ENCODE measurements at regions not wholly inside any gene's neighbourhood (a gene's known extent, or its start where the extent isn't known, plus 50 kb on each side); places are given as distances from the start of the nearest gene placed in this dataset.
"Not testable (repeated sequence)": the region's sequence is repeated elsewhere in the genome, so short reads cannot be mapped to it uniquely, and the experiment has no call there.

DNA sequence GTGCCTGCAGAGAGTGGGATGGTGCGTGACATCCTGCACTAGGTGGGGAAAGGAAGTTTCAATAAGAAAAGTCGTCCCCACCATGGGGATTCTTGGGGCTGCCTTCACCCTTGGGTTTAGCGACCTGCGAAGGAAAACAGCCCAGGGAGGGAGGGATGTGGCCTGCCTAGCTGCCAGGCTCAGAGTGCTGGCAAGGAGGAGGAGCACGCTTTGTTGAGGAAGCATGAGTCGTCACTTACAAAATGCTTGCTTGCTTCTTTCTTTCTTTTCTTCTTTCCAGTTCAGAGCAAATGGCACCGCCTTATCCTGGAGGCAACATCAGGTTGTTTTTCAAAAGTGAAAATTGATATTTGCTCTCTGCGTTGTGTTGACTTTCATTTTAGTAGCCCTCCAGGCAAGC lies 123.2 kb downstream of the TFAP2C start:
- Histone ChIP-seq H3K4me1 (ENCODE audit: control insufficient read depth, insufficient read depth, low read length, unreplicated experiment) (no peaks in the 10 kb centered on the region), H3K36me3 (ENCODE audit: insufficient read depth, low read length) (no peaks in the 10 kb centered on the region), H3K27me3 (ENCODE audit: insufficient read depth, low read length) (peaks cover 10% of the 10 kb centered on the region), H3K27ac (ENCODE audit: low read depth, low read length) (no peak overlapping the region), H3K79me2 (ENCODE audit: control insufficient read depth, insufficient read depth, low read length, unreplicated experiment) (no peaks in the 10 kb centered on the region), H3K4me3 (ENCODE audit: low read depth, low read length) (no peak overlapping the region), H2AFZ (ENCODE audit: low read length, unreplicated experiment) (no peak overlapping the region)

DNA sequence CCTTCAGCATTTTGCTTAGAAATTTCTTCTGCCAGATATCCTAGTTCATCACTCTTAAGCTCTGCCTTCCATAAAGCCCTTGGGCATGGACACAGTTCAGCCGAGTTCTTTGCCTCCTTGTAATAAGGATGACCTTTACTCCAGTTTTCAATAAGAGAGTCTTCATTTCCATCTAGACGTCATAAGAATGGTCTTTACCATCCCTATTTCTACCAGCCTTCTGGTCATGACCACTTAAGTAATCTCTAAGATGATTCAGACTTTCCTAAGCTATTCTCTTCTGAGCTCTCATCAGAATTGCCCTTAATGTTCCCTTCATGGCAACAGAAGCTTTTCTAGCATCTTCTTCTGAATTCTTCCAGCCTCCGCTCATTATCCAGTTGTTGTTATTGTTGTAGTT lies 126.1 kb downstream of the TFAP2C start:
- no peak overlapping the region for H3K27ac ChIP-seq (ENCODE audit: low read depth, low read length)
- no peaks in the 10 kb centered on the region for H3K79me2 ChIP-seq (ENCODE audit: control insufficient read depth, insufficient read depth, low read length, unreplicated experiment)
- H3K27me3 ChIP-seq (ENCODE audit: insufficient read depth, low read length) = peaks cover 9% of the 10 kb centered on the region
- no peak overlapping the region for H3K4me3 ChIP-seq (ENCODE audit: low read depth, low read length)
- H3K36me3 ChIP-seq (ENCODE audit: insufficient read depth, low read length) = no peaks in the 10 kb centered on the region
- H2AFZ ChIP-seq (ENCODE audit: low read length, unreplicated experiment) = no peak overlapping the region
- no peaks in the 10 kb centered on the region for H3K4me1 ChIP-seq (ENCODE audit: control insufficient read depth, insufficient read depth, low read length, unreplicated experiment)

DNA sequence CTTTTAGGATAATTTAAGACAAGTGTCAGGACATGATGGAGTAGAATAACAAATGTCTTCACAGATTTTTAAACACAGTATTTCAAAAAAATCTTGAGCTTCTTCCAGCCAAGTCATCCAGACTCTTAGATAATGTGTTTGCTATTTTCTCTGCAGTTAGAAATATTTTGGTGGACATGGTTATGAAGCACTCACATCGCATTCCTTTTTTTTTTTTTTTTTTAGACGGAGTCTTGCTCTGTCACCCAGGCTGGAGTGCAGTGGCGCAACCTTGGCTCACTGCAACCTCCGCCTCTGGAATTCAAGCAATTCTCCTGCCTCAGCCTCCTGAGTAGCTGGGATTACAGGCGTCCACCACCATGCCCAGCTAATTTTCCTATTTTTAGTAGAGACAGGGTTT lies 127.6 kb downstream of the TFAP2C start:
- not testable (repeated sequence) for H3K27ac ChIP-seq (ENCODE audit: low read depth, low read length); H3K36me3 ChIP-seq (ENCODE audit: insufficient read depth, low read length); H3K4me1 ChIP-seq (ENCODE audit: control insufficient read depth, insufficient read depth, low read length, unreplicated experiment); H2AFZ ChIP-seq (ENCODE audit: low read length, unreplicated experiment); H3K79me2 ChIP-seq (ENCODE audit: control insufficient read depth, insufficient read depth, low read length, unreplicated experiment); H3K4me3 ChIP-seq (ENCODE audit: low read depth, low read length); H3K27me3 ChIP-seq (ENCODE audit: insufficient read depth, low read length)

DNA sequence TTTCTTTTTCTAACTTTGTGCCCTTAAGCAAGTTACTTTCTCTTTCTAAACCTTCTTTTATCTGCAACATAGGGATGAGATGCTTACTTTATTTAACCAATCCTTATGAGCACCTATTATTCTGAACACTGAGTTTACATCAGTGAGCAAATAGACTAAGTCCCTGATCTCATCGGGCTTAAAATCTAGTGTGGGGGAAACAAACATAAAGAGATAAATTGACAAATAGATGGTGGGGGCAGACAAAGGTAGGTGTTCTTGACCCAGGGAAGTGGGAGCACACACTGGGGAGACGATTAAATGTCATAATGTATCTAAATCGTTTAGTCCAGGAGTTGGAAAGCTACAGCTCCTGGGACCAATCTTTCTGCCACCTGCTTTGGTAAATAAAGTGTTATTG lies 129.6 kb downstream of the TFAP2C start:
- no peak overlapping the region for H2AFZ ChIP-seq (ENCODE audit: low read length, unreplicated experiment)
- 0 out of 2 replicates have a peak, but pooled peaks cover 4% of the 10 kb centered on the region for H3K27me3 ChIP-seq (ENCODE audit: insufficient read depth, low read length)
- H3K27ac ChIP-seq (ENCODE audit: low read depth, low read length) = no peak overlapping the region
- no peaks in the 10 kb centered on the region for H3K4me1 ChIP-seq (ENCODE audit: control insufficient read depth, insufficient read depth, low read length, unreplicated experiment)
- no peaks in the 10 kb centered on the region for H3K79me2 ChIP-seq (ENCODE audit: control insufficient read depth, insufficient read depth, low read length, unreplicated experiment)
- H3K36me3 ChIP-seq (ENCODE audit: insufficient read depth, low read length) = no peaks in the 10 kb centered on the region
- no peak overlapping the region for H3K4me3 ChIP-seq (ENCODE audit: low read depth, low read length)

DNA sequence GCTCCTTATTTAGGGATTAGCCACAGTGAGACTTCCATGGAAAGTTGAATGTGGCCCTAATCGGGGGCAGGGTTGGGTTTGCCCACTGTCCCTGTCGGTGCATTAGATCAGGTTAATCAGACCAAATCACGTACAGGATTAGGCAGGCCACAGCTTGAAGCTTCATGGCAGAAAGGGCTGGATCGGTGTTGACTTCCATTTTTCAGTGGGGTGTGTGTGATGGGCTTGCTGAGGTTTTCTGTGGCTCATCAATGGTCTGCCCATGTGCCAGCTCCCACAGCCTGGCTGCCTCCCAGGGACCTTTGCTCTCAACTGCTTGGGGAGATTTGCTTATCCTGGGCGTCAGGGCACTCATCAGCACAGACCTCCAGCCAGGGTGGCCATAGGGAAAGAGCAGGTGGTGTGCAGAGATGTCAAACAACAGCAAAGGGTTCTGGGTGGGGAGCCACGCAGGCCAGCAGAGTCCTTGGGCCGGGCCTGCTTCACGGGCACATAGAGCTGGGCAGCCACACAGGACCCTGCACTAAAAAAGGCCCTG lies 130.7 kb downstream of the TFAP2C start:
- no peak overlapping the region for H2AFZ ChIP-seq (ENCODE audit: low read length, unreplicated experiment)
- H3K79me2 ChIP-seq (ENCODE audit: control insufficient read depth, insufficient read depth, low read length, unreplicated experiment) = no peaks in the 10 kb centered on the region
- 0 out of 2 replicates have a peak, but pooled peaks cover 4% of the 10 kb centered on the region for H3K27me3 ChIP-seq (ENCODE audit: insufficient read depth, low read length)
- no peaks in the 10 kb centered on the region for H3K36me3 ChIP-seq (ENCODE audit: insufficient read depth, low read length)
- H3K4me3 ChIP-seq (ENCODE audit: low read depth, low read length) = no peak overlapping the region
- H3K27ac ChIP-seq (ENCODE audit: low read depth, low read length) = no peak overlapping the region
- H3K4me1 ChIP-seq (ENCODE audit: control insufficient read depth, insufficient read depth, low read length, unreplicated experiment) = no peaks in the 10 kb centered on the region

DNA sequence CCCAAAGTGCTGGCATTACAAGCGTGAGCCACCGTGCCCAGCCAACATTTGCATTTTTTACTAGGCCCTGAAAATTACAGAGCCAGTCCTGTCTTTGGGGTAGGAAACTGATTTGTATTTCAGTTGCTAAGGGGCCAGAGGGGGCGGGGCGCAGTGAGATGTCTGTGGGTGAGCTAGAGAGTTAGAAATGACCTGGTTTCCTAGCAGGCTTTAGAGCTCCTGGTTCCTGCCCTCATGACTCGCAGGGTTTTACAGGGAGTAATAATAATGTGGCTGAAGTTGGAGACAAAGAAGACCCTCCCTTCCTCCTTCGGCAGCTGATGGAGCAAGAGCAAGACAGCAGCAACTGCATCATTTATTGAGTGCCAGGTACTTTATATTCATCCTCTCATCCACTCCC lies 131.5 kb downstream of the TFAP2C start:
- Histone ChIP-seq H3K4me1 (ENCODE audit: control insufficient read depth, insufficient read depth, low read length, unreplicated experiment) (no peaks in the 10 kb centered on the region), H3K27ac (ENCODE audit: low read depth, low read length) (no peak overlapping the region), H3K27me3 (ENCODE audit: insufficient read depth, low read length) (0 out of 2 replicates have a peak, but pooled peaks cover 4% of the 10 kb centered on the region), H3K79me2 (ENCODE audit: control insufficient read depth, insufficient read depth, low read length, unreplicated experiment) (no peaks in the 10 kb centered on the region), H2AFZ (ENCODE audit: low read length, unreplicated experiment) (no peak overlapping the region), H3K4me3 (ENCODE audit: low read depth, low read length) (no peak overlapping the region), H3K36me3 (ENCODE audit: insufficient read depth, low read length) (no peaks in the 10 kb centered on the region)

DNA sequence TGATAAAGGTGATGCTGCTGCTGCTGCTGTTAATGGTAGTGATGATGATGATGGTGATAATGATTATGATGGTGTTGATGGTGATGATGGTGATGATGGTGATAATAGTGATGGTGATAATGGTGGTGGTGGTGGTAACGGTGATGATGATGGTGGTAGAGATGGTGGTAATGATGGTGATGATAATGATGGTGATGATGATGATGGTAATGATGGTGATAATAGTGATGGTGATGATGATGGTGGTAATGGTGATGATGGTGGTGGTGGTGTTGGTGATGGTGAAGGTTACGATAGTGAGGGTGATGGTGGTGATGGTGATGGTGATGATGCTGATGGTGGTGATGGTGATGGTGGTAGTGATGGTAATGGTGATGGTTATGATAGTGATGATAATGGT lies 132.3 kb downstream of the TFAP2C start:
- Histone ChIP-seq H2AFZ (ENCODE audit: low read length, unreplicated experiment) (no peak overlapping the region), H3K27ac (ENCODE audit: low read depth, low read length) (no peak overlapping the region), H3K4me3 (ENCODE audit: low read depth, low read length) (no peak overlapping the region), H3K27me3 (ENCODE audit: insufficient read depth, low read length) (0 out of 2 replicates have a peak, but pooled peaks cover 4% of the 10 kb centered on the region), H3K79me2 (ENCODE audit: control insufficient read depth, insufficient read depth, low read length, unreplicated experiment) (no peaks in the 10 kb centered on the region), H3K36me3 (ENCODE audit: insufficient read depth, low read length) (no peaks in the 10 kb centered on the region), H3K4me1 (ENCODE audit: control insufficient read depth, insufficient read depth, low read length, unreplicated experiment) (no peaks in the 10 kb centered on the region)

DNA sequence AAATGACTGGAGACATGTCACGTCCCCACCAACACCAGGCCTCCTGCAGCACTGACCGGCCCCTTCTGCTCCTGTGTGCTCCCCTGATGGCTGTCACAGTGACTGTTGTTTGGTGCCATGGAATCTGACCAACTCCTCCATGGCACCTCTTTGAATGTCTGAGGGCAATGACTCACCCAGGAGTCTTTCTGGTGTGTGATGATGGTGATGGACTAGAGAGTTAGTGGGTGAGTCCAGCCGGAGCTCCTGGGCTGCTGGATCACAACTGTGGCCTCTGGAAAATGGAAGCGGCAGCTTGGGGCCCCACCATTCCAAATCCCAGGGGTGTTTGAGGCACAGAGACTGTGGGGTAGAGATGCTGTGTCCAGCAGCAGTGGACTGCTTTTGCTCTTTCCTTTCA lies 133.3 kb downstream of the TFAP2C start:
- Histone ChIP-seq H3K27ac (ENCODE audit: low read depth, low read length) (no peak overlapping the region), H2AFZ (ENCODE audit: low read length, unreplicated experiment) (no peak overlapping the region), H3K36me3 (ENCODE audit: insufficient read depth, low read length) (no peaks in the 10 kb centered on the region), H3K4me1 (ENCODE audit: control insufficient read depth, insufficient read depth, low read length, unreplicated experiment) (no peaks in the 10 kb centered on the region), H3K4me3 (ENCODE audit: low read depth, low read length) (no peak overlapping the region), H3K79me2 (ENCODE audit: control insufficient read depth, insufficient read depth, low read length, unreplicated experiment) (no peaks in the 10 kb centered on the region), H3K27me3 (ENCODE audit: insufficient read depth, low read length) (0 out of 2 replicates have a peak, but pooled peaks cover 4% of the 10 kb centered on the region)

DNA sequence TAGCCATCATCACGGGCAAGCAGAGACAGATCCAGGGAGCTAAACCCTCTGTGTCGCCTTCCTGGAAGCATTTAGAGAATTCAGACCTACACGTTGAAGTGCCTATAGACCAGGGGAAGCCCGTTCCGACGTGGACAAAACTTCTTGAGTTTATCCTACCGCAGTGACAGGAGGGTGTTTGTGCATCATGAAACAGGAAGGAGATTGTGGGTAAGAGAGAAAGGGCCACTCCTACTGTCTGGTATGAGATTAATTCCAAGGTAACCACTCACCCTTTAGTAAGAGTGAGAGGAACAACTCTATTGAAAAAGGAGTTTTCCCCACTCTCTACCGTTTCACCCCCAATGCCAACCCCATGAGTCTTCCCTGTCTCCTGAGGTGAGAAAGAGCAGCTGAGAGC lies 133.7 kb downstream of the TFAP2C start:
- H3K27ac ChIP-seq (ENCODE audit: low read depth, low read length) = no peak overlapping the region
- H3K4me1 ChIP-seq (ENCODE audit: control insufficient read depth, insufficient read depth, low read length, unreplicated experiment) = no peaks in the 10 kb centered on the region
- no peaks in the 10 kb centered on the region for H3K27me3 ChIP-seq (ENCODE audit: insufficient read depth, low read length)

DNA sequence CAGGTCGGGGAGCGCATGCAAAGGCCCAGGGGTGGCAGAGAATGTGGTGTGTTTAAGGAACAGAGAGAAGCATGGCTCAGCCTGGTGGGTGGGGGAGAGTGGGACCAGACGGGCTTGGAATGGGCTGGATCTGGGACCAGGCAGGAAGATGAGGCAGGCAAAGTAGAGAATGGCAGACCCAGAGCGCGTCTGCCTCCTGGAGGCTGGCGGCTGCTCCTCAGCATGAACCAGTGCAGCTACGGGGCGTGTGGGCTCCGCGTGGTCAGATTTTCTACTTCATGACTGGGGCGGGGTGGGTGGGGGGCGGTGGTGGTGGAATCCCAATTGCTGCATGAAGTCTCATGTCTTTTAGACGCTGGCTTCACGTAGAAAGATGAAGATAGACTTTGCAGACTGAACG lies 135.6 kb downstream of the TFAP2C start:
- H3K79me2 ChIP-seq (ENCODE audit: control insufficient read depth, insufficient read depth, low read length, unreplicated experiment) = no peaks in the 10 kb centered on the region
- no peaks in the 10 kb centered on the region for H3K4me1 ChIP-seq (ENCODE audit: control insufficient read depth, insufficient read depth, low read length, unreplicated experiment)
- no peak overlapping the region for H2AFZ ChIP-seq (ENCODE audit: low read length, unreplicated experiment)
- no peak overlapping the region for H3K27ac ChIP-seq (ENCODE audit: low read depth, low read length)
- H3K27me3 ChIP-seq (ENCODE audit: insufficient read depth, low read length) = no peaks in the 10 kb centered on the region
- H3K4me3 ChIP-seq (ENCODE audit: low read depth, low read length) = no peak overlapping the region
- no peaks in the 10 kb centered on the region for H3K36me3 ChIP-seq (ENCODE audit: insufficient read depth, low read length)

More for the DNA sequence above, 133.7 kb downstream of the TFAP2C start:
- Histone ChIP-seq H3K4me3 (ENCODE audit: low read depth, low read length) (no peak overlapping the region), H3K36me3 (ENCODE audit: insufficient read depth, low read length) (no peaks in the 10 kb centered on the region), H2AFZ (ENCODE audit: low read length, unreplicated experiment) (no peak overlapping the region), H3K79me2 (ENCODE audit: control insufficient read depth, insufficient read depth, low read length, unreplicated experiment) (no peaks in the 10 kb centered on the region)

DNA sequence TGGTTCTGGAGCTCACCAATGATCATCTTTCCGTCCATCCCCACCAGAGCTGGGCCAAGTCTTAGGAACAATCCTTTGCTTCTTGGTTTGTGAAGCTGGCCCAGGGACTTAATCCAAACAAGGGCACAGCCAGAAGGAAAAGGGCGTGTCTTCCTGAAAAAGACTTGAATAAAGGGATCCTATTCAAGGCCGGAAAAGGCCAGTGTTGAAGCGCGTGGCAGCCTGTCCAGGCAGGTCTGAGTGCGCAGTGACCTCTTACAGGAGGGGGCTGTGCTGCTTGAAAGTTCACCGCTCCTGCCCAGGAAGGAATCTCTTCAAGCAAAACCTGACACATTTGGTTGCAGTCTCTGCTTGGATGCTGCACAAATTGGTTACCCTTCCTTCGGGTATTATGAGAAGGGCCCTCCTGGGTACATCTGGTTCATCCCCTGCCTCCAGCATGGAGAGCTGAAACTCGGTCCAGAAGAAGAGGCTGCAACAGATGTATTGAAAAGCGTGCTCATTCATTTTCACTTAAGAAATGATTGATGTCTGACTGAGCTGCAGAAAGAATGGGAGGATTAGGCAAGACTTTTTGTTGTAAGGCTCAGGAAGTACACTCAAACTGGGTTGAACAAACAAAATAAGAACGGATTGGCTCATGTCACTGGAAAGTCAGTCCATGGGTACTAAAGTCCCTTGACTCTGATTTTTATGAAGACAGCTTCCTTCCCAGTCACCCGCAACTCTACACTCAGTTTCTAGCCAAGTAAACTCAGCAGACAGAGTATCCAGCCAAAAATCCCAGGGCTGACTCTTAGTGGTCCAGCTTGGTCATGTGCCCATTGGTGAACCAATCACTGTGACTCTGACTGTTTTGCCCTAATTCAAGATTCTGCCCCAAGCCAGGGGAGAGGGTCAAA lies 136.3 kb downstream of the TFAP2C start:
- no peaks in the 10 kb centered on the region for H3K27me3 ChIP-seq (ENCODE audit: insufficient read depth, low read length)
- H3K36me3 ChIP-seq (ENCODE audit: insufficient read depth, low read length) = no peaks in the 10 kb centered on the region
- H3K4me1 ChIP-seq (ENCODE audit: control insufficient read depth, insufficient read depth, low read length, unreplicated experiment) = no peaks in the 10 kb centered on the region
- H2AFZ ChIP-seq (ENCODE audit: low read length, unreplicated experiment) = peak overlapping the region; percentile 50
- no peak overlapping the region for H3K4me3 ChIP-seq (ENCODE audit: low read depth, low read length)
- H3K27ac ChIP-seq (ENCODE audit: low read depth, low read length) = no peak overlapping the region
- no peaks in the 10 kb centered on the region for H3K79me2 ChIP-seq (ENCODE audit: control insufficient read depth, insufficient read depth, low read length, unreplicated experiment)

Measured in ACC112 (cell line).